Large intestine (tissue), 3 donors: ENCODE measurements at regions not wholly inside any gene's neighbourhood (a gene's known extent, or its start where the extent isn't known, plus 50 kb on each side); places are given as distances from the start of the nearest gene placed in this dataset.

Experiments
- DNase-seq, 2 donors: peaks; one replicate each; pipeline versions ENCODE4 v3.0.0 to v3.0.0-alpha.2; 2013
- H3K27ac ChIP-seq: one replicate; pipeline ENCODE4 v1.5.1; 2013; ENCODE audit warnings: low read length
- H3K27me3 ChIP-seq: 2 replicates; pipeline ENCODE4 v1.6.1; 2013; ENCODE audit warnings: low read length; ENCODE audit not compliant: control insufficient read depth, insufficient read depth
- H3K36me3 ChIP-seq: 2 replicates; pipeline ENCODE4 v1.6.1; 2013; ENCODE audit warnings: low read length; ENCODE audit not compliant: control insufficient read depth, insufficient read depth
- H3K4me1 ChIP-seq: one replicate; pipeline ENCODE4 v1.6.1; 2013; ENCODE audit warnings: low read length; ENCODE audit not compliant: control insufficient read depth, insufficient read depth
- H3K4me3 ChIP-seq: one replicate; pipeline ENCODE4 v1.5.1; 2013; ENCODE audit warnings: low read length
- H3K9me3 ChIP-seq: one replicate; pipeline ENCODE4 v1.6.1; 2013; ENCODE audit warnings: mild to moderate bottlenecking, low read depth, low read length, moderate library complexity; ENCODE audit not compliant: control insufficient read depth
- WGBS: methylation state at CpG from one replicate; pipeline ENCODE4 v1.1.5; 2013; ENCODE audit warnings: low lambda C conversion rate; ENCODE audit not compliant: insufficient coverage; 5-methylcytosine and 5-hydroxymethylcytosine counted together

- no peaks in the 10 kb centered on the region for H3K9me3 ChIP-seq
- H3K4me3 ChIP-seq, result no peak overlapping the region
- H3K27me3 ChIP-seq, result no peaks in the 10 kb centered on the region
- peak overlapping the region; percentile 9 for H3K27ac ChIP-seq
- H3K36me3 ChIP-seq, result no peaks in the 10 kb centered on the region
- DNase-seq, result no peak
- H3K4me1 ChIP-seq, result peaks cover 61% of the 10 kb centered on the region
Observed at GRCh38 chr4:56244681-56245080, 142.6 kb downstream of the AASDH start.

GRCh38 chr4:56243107-56243506, 144.2 kb downstream of the AASDH start:
- no peaks in the 10 kb centered on the region for H3K9me3 ChIP-seq
- H3K4me1 ChIP-seq, result peaks cover 59% of the 10 kb centered on the region
- H3K27me3 ChIP-seq, result no peaks in the 10 kb centered on the region
- no peak for DNase-seq
- no peak overlapping the region for H3K4me3 ChIP-seq
- no peaks in the 10 kb centered on the region for H3K36me3 ChIP-seq
- H3K27ac ChIP-seq, result no peak overlapping the region
- WGBS, result no CpG with 5 or more reads among the region's 2 CpGs

- WGBS, result 20% methylated on average over 1 of the region's 6 CpGs
- Histone ChIP-seq H3K4me3 (peak overlapping the region; percentile 10), H3K36me3 (no peaks in the 10 kb centered on the region), H3K4me1 (peaks cover 53% of the 10 kb centered on the region), H3K27ac (peak overlapping the region; percentile 93), H3K27me3 (no peaks in the 10 kb centered on the region), H3K9me3 (no peaks in the 10 kb centered on the region)
- peak; percentile 89 to 97 for DNase-seq
Observed at GRCh38 chr4:56241500-56241899, 145.8 kb downstream of the AASDH start.

DNA sequence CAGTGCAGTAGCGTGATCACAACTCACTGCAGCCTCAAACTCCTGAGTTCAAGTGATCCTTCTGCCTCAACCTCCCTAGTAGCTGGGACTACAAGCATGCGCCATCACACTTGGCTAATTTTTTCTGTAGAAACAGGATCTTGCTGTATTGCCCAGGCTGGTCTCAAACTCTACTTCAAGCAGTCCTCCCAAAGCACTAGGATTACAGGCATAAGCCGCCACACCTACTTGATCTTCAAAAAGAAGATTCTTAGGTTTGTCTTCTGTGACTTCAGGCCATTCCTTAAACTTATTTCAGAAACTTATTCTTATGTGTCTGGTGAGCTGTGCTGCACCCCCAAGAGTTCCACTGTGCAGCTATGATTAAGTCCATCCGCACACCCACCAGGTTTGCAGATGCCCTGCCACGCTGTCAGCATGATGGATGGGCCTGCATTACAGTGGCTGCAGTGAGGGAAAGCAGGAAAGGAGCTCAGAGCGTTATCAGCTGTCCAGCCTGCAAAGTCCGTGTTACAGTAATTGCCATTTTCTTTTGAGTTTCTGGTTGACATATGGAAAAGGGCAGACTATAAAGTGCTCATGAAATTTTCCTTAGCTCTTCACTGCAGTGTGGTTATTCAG, 146.6 kb downstream of the AASDH start:
- Histone ChIP-seq H3K27me3 (no peaks in the 10 kb centered on the region), H3K4me1 (peaks cover 53% of the 10 kb centered on the region), H3K36me3 (no peaks in the 10 kb centered on the region), H3K27ac (peak overlapping the region; percentile 93), H3K9me3 (no peaks in the 10 kb centered on the region), H3K4me3 (no peak overlapping the region)
- DNase-seq, result peak; percentile 23 to 70
- no CpG with 5 or more reads among the region's 7 CpGs for WGBS

- H3K9me3 ChIP-seq, result no peaks in the 10 kb centered on the region
- H3K36me3 ChIP-seq, result no peaks in the 10 kb centered on the region
- H3K27me3 ChIP-seq, result no peaks in the 10 kb centered on the region
- peaks cover 50% of the 10 kb centered on the region for H3K4me1 ChIP-seq
- WGBS, result 100% methylated on average over 2 of the region's 3 CpGs
- no peak overlapping the region for H3K27ac ChIP-seq
- DNase-seq, result no peak
- H3K4me3 ChIP-seq, result no peak overlapping the region
Observed at GRCh38 chr4:56238251-56238650, 149.0 kb downstream of the AASDH start.

DNA sequence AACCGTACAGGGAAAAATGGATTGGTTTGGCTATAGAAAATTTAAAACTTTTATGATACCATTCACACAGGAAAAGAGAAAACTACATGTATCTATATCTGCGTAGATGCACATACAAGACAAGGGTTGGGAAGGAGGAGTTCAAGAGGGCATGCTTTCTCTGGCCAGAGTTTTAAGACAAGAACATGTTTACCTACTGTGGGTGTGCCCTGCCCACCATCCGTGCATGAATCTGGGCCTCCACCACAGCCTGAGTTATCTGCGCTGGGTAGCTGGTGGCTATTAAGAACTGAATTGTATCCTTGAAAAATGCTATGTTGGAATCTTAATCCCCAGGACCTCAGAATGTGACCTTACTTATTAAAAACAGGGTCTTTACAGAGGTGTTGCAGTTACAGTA, 151.6 kb downstream of the AASDH start:
- peaks cover 35% of the 10 kb centered on the region for H3K4me1 ChIP-seq
- WGBS, result 20% methylated on average over 1 of the region's 4 CpGs
- H3K27ac ChIP-seq, result peak overlapping the region; percentile 69
- no peaks in the 10 kb centered on the region for H3K36me3 ChIP-seq
- no peak for DNase-seq
- no peak overlapping the region for H3K4me3 ChIP-seq
- H3K27me3 ChIP-seq, result no peaks in the 10 kb centered on the region
- no peaks in the 10 kb centered on the region for H3K9me3 ChIP-seq

- Histone ChIP-seq H3K27ac (peak overlapping the region; percentile 69), H3K36me3 (no peaks in the 10 kb centered on the region), H3K9me3 (no peaks in the 10 kb centered on the region), H3K4me3 (no peak overlapping the region), H3K27me3 (no peaks in the 10 kb centered on the region), H3K4me1 (peaks cover 28% of the 10 kb centered on the region)
- peak in 1 of 2 donors; percentile 52 for DNase-seq
- WGBS, result 12% methylated on average over 3 of the region's 3 CpGs
Observed at GRCh38 chr4:56235011-56235410, 152.3 kb downstream of the AASDH start.

GRCh38 chr4:56234098-56234497, 153.2 kb downstream of the AASDH start:
- Histone ChIP-seq H3K4me3 (no peak overlapping the region), H3K36me3 (no peaks in the 10 kb centered on the region), H3K27me3 (no peaks in the 10 kb centered on the region), H3K9me3 (no peaks in the 10 kb centered on the region), H3K27ac (peak overlapping the region; percentile 69), H3K4me1 (peaks cover 28% of the 10 kb centered on the region)
- no peak for DNase-seq
- WGBS, result no CpG with 5 or more reads among the region's 1 CpG

GRCh38 chr4:56231410-56231809, 155.9 kb downstream of the AASDH start:
- WGBS, result 100% methylated on average over 2 of the region's 3 CpGs

GRCh38 chr4:56229947-56230346, 157.3 kb downstream of the AASDH start:
- H3K9me3 ChIP-seq, result no peaks in the 10 kb centered on the region
- no peaks in the 10 kb centered on the region for H3K27me3 ChIP-seq
- no peak overlapping the region for H3K27ac ChIP-seq
- H3K4me1 ChIP-seq, result peaks cover 9% of the 10 kb centered on the region
- DNase-seq, result no peak
- no peak overlapping the region for H3K4me3 ChIP-seq
- WGBS, result no CpG with 5 or more reads among the region's 1 CpG
- no peaks in the 10 kb centered on the region for H3K36me3 ChIP-seq

More at GRCh38 chr4:56231410-56231809, 155.9 kb downstream of the AASDH start:
- Histone ChIP-seq H3K4me3 (no peak overlapping the region), H3K27me3 (no peaks in the 10 kb centered on the region), H3K36me3 (no peaks in the 10 kb centered on the region), H3K9me3 (no peaks in the 10 kb centered on the region), H3K4me1 (peaks cover 20% of the 10 kb centered on the region), H3K27ac (no peak overlapping the region)
- DNase-seq, result no peak

DNA sequence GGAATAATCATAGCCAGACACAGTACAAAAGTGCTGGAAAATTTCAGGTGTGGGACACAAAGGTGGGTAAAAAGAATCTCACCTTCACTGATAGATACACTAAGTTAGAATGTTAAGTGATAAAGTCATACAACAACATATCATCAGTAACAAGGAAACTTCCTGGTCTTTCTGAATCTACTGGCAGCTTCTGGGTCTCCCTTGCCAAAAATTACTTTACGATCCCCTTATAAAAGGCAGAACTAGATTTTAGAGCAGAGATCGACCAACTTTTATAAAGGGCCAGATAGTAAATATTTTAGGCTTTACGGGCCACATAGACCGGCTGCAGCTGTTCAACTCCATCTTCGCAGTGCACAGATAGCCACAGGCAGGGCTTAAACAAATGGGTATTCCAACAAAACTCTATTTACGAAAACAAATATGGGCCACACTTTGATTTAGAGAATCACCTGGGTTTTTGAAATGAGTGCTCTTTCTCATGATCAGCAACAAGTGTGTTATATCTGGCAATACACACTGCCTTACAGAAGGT, 159.9 kb downstream of the AASDH start:
- WGBS, result no CpG with 5 or more reads among the region's 6 CpGs
- peaks cover 2% of the 10 kb centered on the region for H3K4me1 ChIP-seq
- DNase-seq, result no peak
- no peaks in the 10 kb centered on the region for H3K36me3 ChIP-seq
- no peak overlapping the region for H3K27ac ChIP-seq
- no peak overlapping the region for H3K4me3 ChIP-seq
- H3K27me3 ChIP-seq, result no peaks in the 10 kb centered on the region
- no peaks in the 10 kb centered on the region for H3K9me3 ChIP-seq
